Effector memory CD8-positive, alpha-beta T cell (primary cell): ENCODE measurements at regions not wholly inside any gene's neighbourhood (a gene's known extent, or its start where the extent isn't known, plus 50 kb on each side); places are given as distances from the start of the nearest gene placed in this dataset.

Experiments used
- ATAC-seq: fragments of 150-1000 bp; cut with Tn5 transposase; replicated peaks from 2 replicates; pipeline ENCODE4 v1.10.0; 2021; ENCODE audit warnings: mild to moderate bottlenecking, moderate library complexity
- DNase-seq, 3 experiments: peaks; one replicate each; pipeline ENCODE4 v3.0.0; 2021
- H3K27ac Mint-ChIP-seq, 2 donors: one replicate each; pipeline ENCODE4 v1.8.0; 2022; ENCODE audit warnings: mild to moderate bottlenecking in 2 of 2, mixed read lengths in 2 of 2, moderate library complexity in 2 of 2
- H3K27me3 Mint-ChIP-seq, 2 donors: one replicate each; pipeline ENCODE4 v1.8.0; 2022; ENCODE audit warnings: mixed read lengths in 2 of 2
- H3K36me3 Mint-ChIP-seq: one replicate; pipeline ENCODE4 v1.8.0; 2022; ENCODE audit warnings: mild to moderate bottlenecking, moderate library complexity, mixed read lengths; ENCODE audit not compliant: insufficient read depth
- H3K4me1 Mint-ChIP-seq, 2 donors: one replicate each; pipeline ENCODE4 v1.8.0; 2022; ENCODE audit warnings: low read depth in 2 of 2, mixed read lengths in 2 of 2
- H3K4me3 Mint-ChIP-seq, 2 donors: one replicate each; pipeline ENCODE4 v1.8.0; 2022; ENCODE audit warnings: mild to moderate bottlenecking in 2 of 2, mixed read lengths in 2 of 2, moderate library complexity in 2 of 2
- H3K9me3 Mint-ChIP-seq, 2 donors: one replicate each; pipeline ENCODE4 v1.8.0; 2022; ENCODE audit warnings: mixed read lengths in 2 of 2

DNA sequence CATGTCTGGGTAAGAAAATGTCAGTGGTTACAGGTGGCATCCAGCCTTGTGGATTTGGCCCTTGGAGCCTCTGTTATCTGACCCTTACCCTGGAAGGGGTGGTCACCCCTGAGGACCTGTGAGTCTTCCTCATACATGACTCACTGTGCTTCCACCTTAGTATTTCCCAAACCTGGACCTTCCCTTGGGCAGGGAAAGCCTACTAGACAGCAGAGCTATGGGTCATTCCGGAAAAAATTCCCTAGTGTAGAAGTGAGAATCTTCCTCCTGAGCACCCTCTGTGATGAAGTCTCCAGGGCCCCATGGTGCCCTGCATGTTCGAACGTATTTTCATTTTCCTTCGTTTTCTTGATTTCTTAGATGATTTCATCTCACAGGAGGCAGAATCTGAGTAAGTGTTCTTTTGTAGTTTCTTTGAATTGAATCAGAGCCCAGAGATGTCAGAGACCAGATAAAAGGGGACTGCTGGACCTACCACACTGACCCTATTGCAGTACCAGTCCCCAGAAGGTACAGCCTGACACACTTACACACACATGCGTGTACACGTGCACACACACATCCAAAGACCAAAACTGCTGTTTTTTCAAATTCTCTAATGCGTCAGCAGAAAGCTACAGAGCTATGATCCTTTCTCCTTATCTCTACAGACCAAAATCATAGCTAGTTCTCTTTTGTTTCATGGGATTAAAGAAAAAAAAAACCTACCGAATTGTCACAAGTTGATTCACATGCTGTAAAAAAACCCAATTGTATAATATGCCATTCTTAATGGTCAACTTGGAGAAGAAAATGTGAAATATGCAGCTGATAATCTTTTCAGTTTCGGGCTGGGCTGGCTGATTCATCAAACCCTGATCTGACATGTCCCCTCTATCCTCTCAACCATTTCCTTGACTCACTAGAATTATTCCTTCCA lies 50.5 kb upstream of the ARHGEF3 start:
- H3K4me3 Mint-ChIP-seq = no peak overlapping the region
- peaks cover 11 to 38% of the 10 kb centered on the region in 2 donors for H3K4me1 Mint-ChIP-seq
- ATAC-seq (no peak), DNase-seq (no peak)
- no peak overlapping the region for H3K27ac Mint-ChIP-seq
- no peaks in the 10 kb centered on the region for H3K9me3 Mint-ChIP-seq
- no peaks in the 10 kb centered on the region for H3K36me3 Mint-ChIP-seq
- H3K27me3 Mint-ChIP-seq = no peaks in the 10 kb centered on the region
